A673 (cell line): ENCODE measurements at regions not wholly inside any gene's neighbourhood (a gene's known extent, or its start where the extent isn't known, plus 50 kb on each side); places are given as distances from the start of the nearest gene placed in this dataset.

ENCODE experiments used
- EZH2 ChIP-seq: fragments of 200-600 bp; sonication (generic); IDR thresholded peaks from 2 replicates; pipeline ENCODE4 v1.6.1; 2017; ENCODE audit warnings: borderline replicate concordance, low read depth, mild to moderate bottlenecking, mixed read lengths, antibody characterized with exemption, low read length; ENCODE audit not compliant: poor library complexity, severe bottlenecking
- TF ChIP-seq, protein P1 (sequence below): fragments of 300-800, 200-600 bp; sonication (generic); conservative IDR thresholded peaks from 2 replicates; pipeline ENCODE4 v1.5.1; 2017; ENCODE audit warnings: low read depth, mild to moderate bottlenecking, antibody characterized with exemption, low read length, moderate library complexity, mixed read lengths

DNA sequence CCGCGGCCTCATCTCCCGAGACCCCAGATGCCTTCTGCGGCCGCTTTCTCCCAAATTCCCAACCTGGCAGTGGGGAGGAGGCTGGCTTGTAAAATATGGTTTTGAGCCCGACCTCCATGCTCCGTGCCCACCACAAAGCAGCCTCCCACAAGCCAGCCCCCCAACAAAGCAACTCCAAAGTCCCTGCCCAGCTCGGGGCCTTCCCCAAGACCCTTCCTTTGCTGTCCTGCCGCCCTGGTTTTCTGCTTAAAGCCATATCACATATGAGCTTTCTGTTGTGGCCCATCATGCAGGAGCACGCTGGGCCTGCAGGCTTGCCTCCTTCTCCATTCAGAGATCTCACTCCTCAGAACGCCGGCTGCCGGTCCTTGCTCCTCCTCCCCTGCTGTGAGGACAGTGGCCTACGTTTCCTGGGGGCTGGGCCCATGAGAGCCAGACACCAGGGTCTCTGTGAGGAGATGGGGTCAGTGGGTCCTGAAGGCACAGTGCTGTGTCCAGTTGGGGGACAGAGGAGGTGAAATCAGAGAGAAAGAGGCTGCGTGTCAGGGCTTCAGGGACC lies 680.0 kb downstream of the BRD1 start:
- no peak for TF ChIP-seq EZH2
- TF ChIP-seq, protein P1, sequence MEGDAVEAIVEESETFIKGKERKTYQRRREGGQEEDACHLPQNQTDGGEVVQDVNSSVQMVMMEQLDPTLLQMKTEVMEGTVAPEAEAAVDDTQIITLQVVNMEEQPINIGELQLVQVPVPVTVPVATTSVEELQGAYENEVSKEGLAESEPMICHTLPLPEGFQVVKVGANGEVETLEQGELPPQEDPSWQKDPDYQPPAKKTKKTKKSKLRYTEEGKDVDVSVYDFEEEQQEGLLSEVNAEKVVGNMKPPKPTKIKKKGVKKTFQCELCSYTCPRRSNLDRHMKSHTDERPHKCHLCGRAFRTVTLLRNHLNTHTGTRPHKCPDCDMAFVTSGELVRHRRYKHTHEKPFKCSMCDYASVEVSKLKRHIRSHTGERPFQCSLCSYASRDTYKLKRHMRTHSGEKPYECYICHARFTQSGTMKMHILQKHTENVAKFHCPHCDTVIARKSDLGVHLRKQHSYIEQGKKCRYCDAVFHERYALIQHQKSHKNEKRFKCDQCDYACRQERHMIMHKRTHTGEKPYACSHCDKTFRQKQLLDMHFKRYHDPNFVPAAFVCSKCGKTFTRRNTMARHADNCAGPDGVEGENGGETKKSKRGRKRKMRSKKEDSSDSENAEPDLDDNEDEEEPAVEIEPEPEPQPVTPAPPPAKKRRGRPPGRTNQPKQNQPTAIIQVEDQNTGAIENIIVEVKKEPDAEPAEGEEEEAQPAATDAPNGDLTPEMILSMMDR = no peak
